ENCODE measurements at regions not wholly inside any gene's neighbourhood (a gene's known extent, or its start where the extent isn't known, plus 50 kb on each side); places are given as distances from the start of the nearest gene placed in this dataset.

DNA sequence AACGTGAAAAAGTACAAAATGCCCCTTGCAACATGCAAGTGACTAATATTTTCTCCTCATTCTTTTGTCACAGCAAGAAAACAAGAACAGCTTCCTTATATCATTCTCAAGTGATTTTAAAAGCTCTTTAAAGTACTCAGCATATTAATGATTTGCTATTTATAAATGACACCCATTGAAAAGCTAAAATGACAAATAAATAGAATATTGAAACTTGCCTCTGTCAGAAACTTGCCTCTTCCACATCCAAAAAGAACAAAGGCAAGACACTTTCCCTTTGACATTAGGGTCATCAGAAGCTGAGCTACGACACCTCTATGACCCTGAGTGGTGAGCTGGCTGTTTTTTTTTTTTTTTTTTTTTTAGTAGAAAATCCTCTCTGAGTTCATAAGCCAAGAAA is 339.6 kb upstream of the ITGA1 start:
- no peaks in the 10 kb centered on the region for H3K36me3 ChIP-seq
- H3K27ac ChIP-seq = no peak overlapping the region
- TF ChIP-seq, protein P1, sequence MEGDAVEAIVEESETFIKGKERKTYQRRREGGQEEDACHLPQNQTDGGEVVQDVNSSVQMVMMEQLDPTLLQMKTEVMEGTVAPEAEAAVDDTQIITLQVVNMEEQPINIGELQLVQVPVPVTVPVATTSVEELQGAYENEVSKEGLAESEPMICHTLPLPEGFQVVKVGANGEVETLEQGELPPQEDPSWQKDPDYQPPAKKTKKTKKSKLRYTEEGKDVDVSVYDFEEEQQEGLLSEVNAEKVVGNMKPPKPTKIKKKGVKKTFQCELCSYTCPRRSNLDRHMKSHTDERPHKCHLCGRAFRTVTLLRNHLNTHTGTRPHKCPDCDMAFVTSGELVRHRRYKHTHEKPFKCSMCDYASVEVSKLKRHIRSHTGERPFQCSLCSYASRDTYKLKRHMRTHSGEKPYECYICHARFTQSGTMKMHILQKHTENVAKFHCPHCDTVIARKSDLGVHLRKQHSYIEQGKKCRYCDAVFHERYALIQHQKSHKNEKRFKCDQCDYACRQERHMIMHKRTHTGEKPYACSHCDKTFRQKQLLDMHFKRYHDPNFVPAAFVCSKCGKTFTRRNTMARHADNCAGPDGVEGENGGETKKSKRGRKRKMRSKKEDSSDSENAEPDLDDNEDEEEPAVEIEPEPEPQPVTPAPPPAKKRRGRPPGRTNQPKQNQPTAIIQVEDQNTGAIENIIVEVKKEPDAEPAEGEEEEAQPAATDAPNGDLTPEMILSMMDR (IDR thresholded peaks at IDR 0.05) = no peak
- H3K9me3 ChIP-seq = no peaks in the 10 kb centered on the region
- no peak overlapping the region for H3K4me3 ChIP-seq (ENCODE audit: low read depth in 1 of 2, low read length in 1 of 2)
- no peaks in the 10 kb centered on the region for H3K27me3 ChIP-seq
- H3K4me1 ChIP-seq (ENCODE audit: control insufficient read depth in 1 of 2, insufficient read depth in 1 of 2, low read depth in 1 of 2, low read length in 1 of 2) = no peaks in the 10 kb centered on the region

- Histone ChIP-seq H3K27me3 (no peaks in the 10 kb centered on the region), H3K36me3 (no peaks in the 10 kb centered on the region), H3K4me3 (ENCODE audit: low read depth in 1 of 2, low read length in 1 of 2) (no peak overlapping the region), H3K9me3 (no peaks in the 10 kb centered on the region), H3K27ac (no peak overlapping the region), H3K4me1 (ENCODE audit: control insufficient read depth in 1 of 2, insufficient read depth in 1 of 2, low read depth in 1 of 2, low read length in 1 of 2) (no peaks in the 10 kb centered on the region)
- TF ChIP-seq, protein P1 (IDR thresholded peaks at IDR 0.05) = no peak
These were observed 338.2 kb upstream of the ITGA1 start for GRCh38 chr5:52449516-52449915.

DNA sequence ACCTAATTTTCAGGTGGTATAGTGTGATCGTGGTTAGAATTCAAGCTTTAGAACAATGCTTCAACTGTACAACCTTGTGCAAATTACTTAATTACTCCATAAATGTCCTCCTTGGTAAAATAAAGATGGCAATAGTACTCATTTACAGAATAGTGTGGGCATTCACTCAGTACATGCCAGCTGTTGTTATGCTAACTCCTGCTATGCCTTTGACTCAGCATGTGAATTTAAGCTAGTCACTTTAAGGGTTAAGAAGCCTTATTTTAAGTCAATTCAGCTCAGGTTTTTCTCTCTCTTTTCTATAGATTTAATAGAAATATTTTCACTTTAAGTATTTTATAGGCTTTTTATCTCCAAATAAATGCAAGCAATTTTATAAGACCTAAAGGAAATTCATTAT is 335.6 kb upstream of the ITGA1 start:
- no peak overlapping the region for H3K27ac ChIP-seq
- TF ChIP-seq, protein P1 (IDR thresholded peaks at IDR 0.05) = no peak
- no peaks in the 10 kb centered on the region for H3K27me3 ChIP-seq
- H3K36me3 ChIP-seq = no peaks in the 10 kb centered on the region
- no peaks in the 10 kb centered on the region for H3K9me3 ChIP-seq
- no peaks in the 10 kb centered on the region for H3K4me1 ChIP-seq (ENCODE audit: control insufficient read depth in 1 of 2, insufficient read depth in 1 of 2, low read depth in 1 of 2, low read length in 1 of 2)
- H3K4me3 ChIP-seq (ENCODE audit: low read depth in 1 of 2, low read length in 1 of 2) = no peak overlapping the region

DNA sequence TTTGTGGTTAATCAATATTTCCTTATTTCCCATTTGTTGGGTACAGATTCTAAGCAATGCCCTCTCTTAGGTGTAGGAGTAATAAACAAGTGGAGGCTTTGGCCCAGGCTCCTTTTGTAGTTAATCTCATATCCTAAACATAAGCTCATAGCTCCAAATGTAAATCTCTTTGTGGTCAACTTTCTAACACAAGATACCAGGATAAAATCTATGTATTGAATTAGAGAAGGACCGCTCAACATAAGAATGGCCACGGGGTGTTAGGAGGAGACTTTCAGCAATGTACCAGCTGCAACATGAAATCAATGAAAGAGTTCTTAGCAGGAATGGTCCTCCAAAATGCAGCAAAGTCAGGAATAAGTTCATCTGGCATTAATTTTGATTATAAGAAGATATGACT is 334.5 kb upstream of the ITGA1 start:
- no peak overlapping the region for H3K4me3 ChIP-seq (ENCODE audit: low read depth in 1 of 2, low read length in 1 of 2)
- no peaks in the 10 kb centered on the region for H3K36me3 ChIP-seq
- no peaks in the 10 kb centered on the region for H3K27me3 ChIP-seq
- no peaks in the 10 kb centered on the region for H3K4me1 ChIP-seq (ENCODE audit: control insufficient read depth in 1 of 2, insufficient read depth in 1 of 2, low read depth in 1 of 2, low read length in 1 of 2)
- no peaks in the 10 kb centered on the region for H3K9me3 ChIP-seq
- no peak overlapping the region for H3K27ac ChIP-seq
- TF ChIP-seq, protein P1 (IDR thresholded peaks at IDR 0.05) = no peak

- Histone ChIP-seq H3K4me3 (ENCODE audit: low read depth in 1 of 2, low read length in 1 of 2) (no peak overlapping the region), H3K27me3 (no peaks in the 10 kb centered on the region), H3K9me3 (no peaks in the 10 kb centered on the region), H3K4me1 (ENCODE audit: control insufficient read depth in 1 of 2, insufficient read depth in 1 of 2, low read depth in 1 of 2, low read length in 1 of 2) (no peaks in the 10 kb centered on the region), H3K27ac (no peak overlapping the region), H3K36me3 (no peaks in the 10 kb centered on the region)
- TF ChIP-seq, protein P1 (IDR thresholded peaks at IDR 0.05) = no peak
These were observed 331.8 kb upstream of the ITGA1 start for GRCh38 chr5:52455920-52456319.

DNA sequence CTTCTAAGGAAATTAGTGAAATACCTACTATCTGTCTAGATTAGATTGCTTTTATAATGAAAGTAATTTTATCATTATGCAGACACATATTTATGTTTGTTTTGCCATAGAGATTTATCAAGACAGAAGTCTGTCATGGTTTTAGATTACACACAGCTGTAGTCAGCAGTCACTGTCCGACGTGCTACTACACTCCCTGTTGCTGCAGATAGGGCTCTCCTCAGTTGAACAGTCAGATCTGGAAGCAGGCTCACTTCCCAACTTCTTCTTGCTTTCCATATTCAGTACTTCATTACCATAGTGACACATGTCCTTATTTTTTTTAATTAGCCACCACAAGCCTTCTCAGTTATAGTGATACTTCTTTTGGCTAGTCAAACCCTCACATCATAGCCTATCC is 329.9 kb upstream of the ITGA1 start:
- H3K27me3 ChIP-seq = no peaks in the 10 kb centered on the region
- H3K9me3 ChIP-seq = no peaks in the 10 kb centered on the region
- TF ChIP-seq, protein P1 (IDR thresholded peaks at IDR 0.05) = no peak
- H3K4me3 ChIP-seq (ENCODE audit: low read depth in 1 of 2, low read length in 1 of 2) = no peak overlapping the region
- no peaks in the 10 kb centered on the region for H3K36me3 ChIP-seq
- H3K4me1 ChIP-seq (ENCODE audit: control insufficient read depth in 1 of 2, insufficient read depth in 1 of 2, low read depth in 1 of 2, low read length in 1 of 2) = no peaks in the 10 kb centered on the region
- H3K27ac ChIP-seq = no peak overlapping the region
